ENCODE measurements at regions not wholly inside any gene's neighbourhood (a gene's known extent, or its start where the extent isn't known, plus 50 kb on each side); places are given as distances from the start of the nearest gene placed in this dataset.

DNA sequence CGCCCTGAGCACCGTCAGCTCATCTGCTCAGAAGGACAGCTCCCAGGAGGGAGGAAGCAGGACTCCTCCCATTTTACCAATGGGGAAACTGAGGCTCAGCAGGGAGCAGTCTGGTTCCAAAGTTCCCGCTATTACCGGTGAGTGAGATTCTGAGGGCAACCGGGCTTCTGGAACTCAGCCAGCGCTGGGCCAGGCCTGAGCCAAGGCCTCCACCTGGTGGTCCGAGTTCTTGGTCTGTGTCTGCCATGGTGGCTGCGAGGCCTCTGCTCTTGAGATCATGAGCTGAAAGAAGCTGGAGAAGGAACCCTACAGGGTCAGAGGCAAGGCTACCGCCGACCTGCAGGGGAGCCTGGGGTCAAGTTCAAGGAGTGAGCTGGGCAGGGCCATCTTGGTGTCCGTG lies 110.8 kb upstream of the GSE1 start:
- no peak for DNase-seq
- Histone ChIP-seq H3K56ac (ENCODE audit: insufficient read length, low read depth, low read length) (no peak overlapping the region), H3K27ac (ENCODE audit: insufficient read length, low read depth, low read length) (no peak overlapping the region), H2AK5ac (ENCODE audit: insufficient read length, low read length) (no peak overlapping the region), H4K5ac (ENCODE audit: insufficient read length, low read depth, low read length) (no peak overlapping the region), H2BK15ac (ENCODE audit: low read depth, low read length) (no peak overlapping the region), H3K23ac (ENCODE audit: insufficient read length, low read depth, low read length) (no peak overlapping the region), H3K18ac (ENCODE audit: insufficient read length, low read depth, low read length) (no peak overlapping the region), H3K4me2 (ENCODE audit: insufficient read depth, insufficient read length, low read length) (no peak overlapping the region), H3K79me2 (ENCODE audit: insufficient read depth, low read length) (no peaks in the 10 kb centered on the region), H3K27me3 (ENCODE audit: insufficient read depth, low read length) (no peaks in the 10 kb centered on the region), H3K23me2 (ENCODE audit: insufficient read length, low read depth, low read length, poor library complexity, severe bottlenecking) (no peaks in the 10 kb centered on the region), H3K4ac (ENCODE audit: low read depth, low read length) (no peak overlapping the region), H2BK5ac (ENCODE audit: insufficient read length, low read length) (no peak overlapping the region), H3K9ac (ENCODE audit: extremely low read depth, insufficient read length, low read length) (no peak overlapping the region), H4K8ac (replicated peaks; ENCODE audit: insufficient read length, low read depth, low read length) (no peak overlapping the region), H3T11ph (ENCODE audit: low read length) (no peak overlapping the region), H3K9me3 (ENCODE audit: control insufficient read depth, low read depth, low read length) (no peaks in the 10 kb centered on the region), H2BK20ac (ENCODE audit: low read depth, low read length, poor library complexity, severe bottlenecking) (no peak overlapping the region), H4K20me1 (ENCODE audit: control insufficient read depth, insufficient read depth, insufficient read length) (no peaks in the 10 kb centered on the region), H2BK12ac (ENCODE audit: insufficient read length, low read depth, low read length) (no peak overlapping the region), H4K91ac (ENCODE audit: insufficient read length, low read depth, low read length) (no peak overlapping the region), H3K4me1 (ENCODE audit: insufficient read depth, low read length) (peaks cover 7% of the 10 kb centered on the region; the same call in 1 of the 2 replicates), H2AFZ (ENCODE audit: low read length) (no peak overlapping the region), H3K79me1 (ENCODE audit: insufficient read depth, low read depth, low read length, poor library complexity, severe bottlenecking) (no peaks in the 10 kb centered on the region), H2BK120ac (ENCODE audit: low read depth, low read length, poor library complexity, severe bottlenecking) (no peak overlapping the region), H3K14ac (ENCODE audit: insufficient read depth, low read length) (no peak overlapping the region)
- no peaks in the 10 kb centered on the region for H3K9me3 Mint-ChIP-seq
- peak overlapping the region in 1 of 3 experiments; percentile 70; a peak in 1 of 7 replicates for H3K27ac Mint-ChIP-seq
- peaks cover 0 to 2% (median 0%) of the 10 kb centered on the region in 3 experiments; a peak in 1 of 7 replicates for H3K36me3 Mint-ChIP-seq (ENCODE audit: insufficient read depth in 1 of 3, low read depth in 3 of 3)
- TF ChIP-seq, protein P1, sequence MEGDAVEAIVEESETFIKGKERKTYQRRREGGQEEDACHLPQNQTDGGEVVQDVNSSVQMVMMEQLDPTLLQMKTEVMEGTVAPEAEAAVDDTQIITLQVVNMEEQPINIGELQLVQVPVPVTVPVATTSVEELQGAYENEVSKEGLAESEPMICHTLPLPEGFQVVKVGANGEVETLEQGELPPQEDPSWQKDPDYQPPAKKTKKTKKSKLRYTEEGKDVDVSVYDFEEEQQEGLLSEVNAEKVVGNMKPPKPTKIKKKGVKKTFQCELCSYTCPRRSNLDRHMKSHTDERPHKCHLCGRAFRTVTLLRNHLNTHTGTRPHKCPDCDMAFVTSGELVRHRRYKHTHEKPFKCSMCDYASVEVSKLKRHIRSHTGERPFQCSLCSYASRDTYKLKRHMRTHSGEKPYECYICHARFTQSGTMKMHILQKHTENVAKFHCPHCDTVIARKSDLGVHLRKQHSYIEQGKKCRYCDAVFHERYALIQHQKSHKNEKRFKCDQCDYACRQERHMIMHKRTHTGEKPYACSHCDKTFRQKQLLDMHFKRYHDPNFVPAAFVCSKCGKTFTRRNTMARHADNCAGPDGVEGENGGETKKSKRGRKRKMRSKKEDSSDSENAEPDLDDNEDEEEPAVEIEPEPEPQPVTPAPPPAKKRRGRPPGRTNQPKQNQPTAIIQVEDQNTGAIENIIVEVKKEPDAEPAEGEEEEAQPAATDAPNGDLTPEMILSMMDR (conservative IDR thresholded peaks at IDR 0.05), result peak; percentile 26; the same call in 1 of the 3 replicates
- peaks cover 8% of the 10 kb centered on the region for H3K27me3 Mint-ChIP-seq (ENCODE audit: low read depth)
- H3K4me3 Mint-ChIP-seq, result no peak overlapping the region
- WGBS (ENCODE audit: extremely low coverage, insufficient read length, low lambda C conversion rate), result no CpG with 5 or more reads among the region's 11 CpGs
- peaks cover 14 to 22% of the 10 kb centered on the region in 2 experiments for H3K4me1 Mint-ChIP-seq

Measured in H9 (cell line).